Tibial nerve (tissue), 4 donors: ENCODE measurements at regions not wholly inside any gene's neighbourhood (a gene's known extent, or its start where the extent isn't known, plus 50 kb on each side); places are given as distances from the start of the nearest gene placed in this dataset.

Experiments used
- CTCF ChIP-seq, 5 experiments: fragments of 200-600 bp in 3 of 5; fragments of 450-650 bp in 2 of 5; sonication (generic) in 3 of 5; IDR thresholded peaks; one replicate each; pipeline ENCODE4 v1.5.1; 2016 to 2019; ENCODE audit warnings: antibody characterized with exemption in 5 of 5, mild to moderate bottlenecking in 3 of 5, moderate library complexity in 2 of 5
- EP300 ChIP-seq, 2 donors: sonication (generic); formaldehyde crosslinking; IDR thresholded peaks; one replicate each; pipeline ENCODE4 v1.6.1; 2017; ENCODE audit warnings: antibody characterized with exemption in 2 of 2, mild to moderate bottlenecking in 1 of 2
- POLR2A ChIP-seq, 2 donors: fragments of 450-650 bp; IDR thresholded peaks; one replicate each; pipeline ENCODE4 v1.6.1; 2017; ENCODE audit warnings: antibody characterized with exemption in 2 of 2, mild to moderate bottlenecking in 2 of 2, moderate library complexity in 2 of 2

GRCh38 chr2:16393500-16394071 lies 272.0 kb downstream of the CYRIA start:
- TF ChIP-seq CTCF (IDR thresholded peaks at IDR 0.05) (no peak), POLR2A (IDR thresholded peaks at IDR 0.05) (no peak), EP300 (IDR thresholded peaks at IDR 0.05) (no peak)
